ENCODE measurements at regions not wholly inside any gene's neighbourhood (a gene's known extent, or its start where the extent isn't known, plus 50 kb on each side); places are given as distances from the start of the nearest gene placed in this dataset.

DNA sequence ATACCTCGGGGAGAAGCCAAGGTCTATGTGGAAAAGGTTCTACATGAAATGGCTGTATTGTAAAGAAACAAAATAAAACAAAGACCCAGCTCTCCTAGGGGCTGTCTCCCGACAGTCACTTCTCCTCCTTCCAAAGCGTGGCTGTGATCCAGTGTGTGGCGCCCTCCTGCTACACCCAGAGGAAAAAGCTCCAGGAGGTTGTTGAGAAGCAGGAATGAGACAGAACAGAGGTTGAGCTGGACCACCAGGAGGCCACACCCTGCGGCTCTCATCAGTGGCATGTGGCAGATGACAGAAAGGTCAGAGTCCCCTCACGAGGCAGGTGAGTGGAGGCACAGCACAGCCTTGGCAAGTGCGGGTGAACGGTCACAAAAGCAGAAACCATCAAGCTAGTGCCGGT is 236.0 kb downstream of the TBXT start:
- Mint-ChIP-seq H3K9me3 (peaks cover 0 to 2% (median 1%) of the 10 kb centered on the region in 7 donors), H3K4me1 (no peaks in the 10 kb centered on the region), H3K36me3 (no peaks in the 10 kb centered on the region), H3K4me3 (no peak overlapping the region), H3K27me3 (ENCODE audit: low read depth in 3 of 3) (peaks cover 2 to 5% (median 2%) of the 10 kb centered on the region in 3 donors), H3K27ac (no peak overlapping the region)
- Histone ChIP-seq H3K9me3 (replicated peaks in 1 of 2; ENCODE audit: control insufficient read depth in 1 of 2, insufficient read depth in 1 of 2, low read length in 2 of 2) (no peaks in the 10 kb centered on the region), H3K4me3 (replicated peaks in 1 of 3; ENCODE audit: low read depth in 2 of 3, low read length in 3 of 3) (no peak overlapping the region), H3K4me2 (replicated peaks; ENCODE audit: extremely low read depth, low read length, poor library complexity, severe bottlenecking) (no peak overlapping the region), H3K4me1 (ENCODE audit: control insufficient read depth in 1 of 2, insufficient read depth in 2 of 2, low read length in 2 of 2) (no peaks in the 10 kb centered on the region), H3K79me2 (ENCODE audit: insufficient read depth, low read length) (no peaks in the 10 kb centered on the region), H2AFZ (ENCODE audit: insufficient read depth, low read depth, low read length, poor library complexity, severe bottlenecking) (no peak overlapping the region), H3K36me3 (replicated peaks in 1 of 2; ENCODE audit: control insufficient read depth in 1 of 2, insufficient read depth in 2 of 2, low read length in 2 of 2) (no peaks in the 10 kb centered on the region), H4K20me1 (ENCODE audit: insufficient read depth, low read length) (no peaks in the 10 kb centered on the region), H3K27me3 (ENCODE audit: control insufficient read depth in 2 of 2, insufficient read depth in 2 of 2, low read length in 2 of 2) (no peaks in the 10 kb centered on the region), H3K9ac (ENCODE audit: insufficient read depth, low read length, poor library complexity, severe bottlenecking) (no peak overlapping the region), H3K27ac (ENCODE audit: low read depth in 1 of 2, low read length in 2 of 2) (no peak overlapping the region)
- 79% methylated on average over 5 of the region's 9 CpGs for WGBS (ENCODE audit: insufficient coverage)
- TF ChIP-seq, protein P1, sequence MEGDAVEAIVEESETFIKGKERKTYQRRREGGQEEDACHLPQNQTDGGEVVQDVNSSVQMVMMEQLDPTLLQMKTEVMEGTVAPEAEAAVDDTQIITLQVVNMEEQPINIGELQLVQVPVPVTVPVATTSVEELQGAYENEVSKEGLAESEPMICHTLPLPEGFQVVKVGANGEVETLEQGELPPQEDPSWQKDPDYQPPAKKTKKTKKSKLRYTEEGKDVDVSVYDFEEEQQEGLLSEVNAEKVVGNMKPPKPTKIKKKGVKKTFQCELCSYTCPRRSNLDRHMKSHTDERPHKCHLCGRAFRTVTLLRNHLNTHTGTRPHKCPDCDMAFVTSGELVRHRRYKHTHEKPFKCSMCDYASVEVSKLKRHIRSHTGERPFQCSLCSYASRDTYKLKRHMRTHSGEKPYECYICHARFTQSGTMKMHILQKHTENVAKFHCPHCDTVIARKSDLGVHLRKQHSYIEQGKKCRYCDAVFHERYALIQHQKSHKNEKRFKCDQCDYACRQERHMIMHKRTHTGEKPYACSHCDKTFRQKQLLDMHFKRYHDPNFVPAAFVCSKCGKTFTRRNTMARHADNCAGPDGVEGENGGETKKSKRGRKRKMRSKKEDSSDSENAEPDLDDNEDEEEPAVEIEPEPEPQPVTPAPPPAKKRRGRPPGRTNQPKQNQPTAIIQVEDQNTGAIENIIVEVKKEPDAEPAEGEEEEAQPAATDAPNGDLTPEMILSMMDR (IDR thresholded peaks at IDR 0.05) = no peak
- intact Hi-C loops (cut with micrococcal nuclease) = no loop called here
- DNase-seq = no peak

- no peaks in the 10 kb centered on the region for H3K4me1 Mint-ChIP-seq
- Histone ChIP-seq H4K20me1 (ENCODE audit: insufficient read depth, low read length) (no peaks in the 10 kb centered on the region), H3K4me1 (ENCODE audit: control insufficient read depth in 1 of 2, insufficient read depth in 2 of 2, low read length in 2 of 2) (no peaks in the 10 kb centered on the region), H3K9ac (ENCODE audit: insufficient read depth, low read length, poor library complexity, severe bottlenecking) (no peak overlapping the region), H3K9me3 (replicated peaks in 1 of 2; ENCODE audit: control insufficient read depth in 1 of 2, insufficient read depth in 1 of 2, low read length in 2 of 2) (no peaks in the 10 kb centered on the region), H3K27me3 (ENCODE audit: control insufficient read depth in 2 of 2, insufficient read depth in 2 of 2, low read length in 2 of 2) (no peaks in the 10 kb centered on the region), H3K27ac (ENCODE audit: low read depth in 1 of 2, low read length in 2 of 2) (no peak overlapping the region), H3K4me3 (replicated peaks in 1 of 3; ENCODE audit: low read depth in 2 of 3, low read length in 3 of 3) (no peak overlapping the region), H2AFZ (ENCODE audit: insufficient read depth, low read depth, low read length, poor library complexity, severe bottlenecking) (no peak overlapping the region), H3K36me3 (replicated peaks in 1 of 2; ENCODE audit: control insufficient read depth in 1 of 2, insufficient read depth in 2 of 2, low read length in 2 of 2) (no peaks in the 10 kb centered on the region), H3K4me2 (replicated peaks; ENCODE audit: extremely low read depth, low read length, poor library complexity, severe bottlenecking) (no peak overlapping the region), H3K79me2 (ENCODE audit: insufficient read depth, low read length) (no peaks in the 10 kb centered on the region)
- H3K9me3 Mint-ChIP-seq = peaks cover 0 to 5% (median 1%) of the 10 kb centered on the region in 7 donors
- TF ChIP-seq, protein P1 (IDR thresholded peaks at IDR 0.05) = no peak
- intact Hi-C loops (cut with micrococcal nuclease) = no loop called here
- DNase-seq = no peak
- H3K27ac Mint-ChIP-seq = no peak overlapping the region
- no peak overlapping the region for H3K4me3 Mint-ChIP-seq
- H3K27me3 Mint-ChIP-seq (ENCODE audit: low read depth in 3 of 3) = peaks cover 2 to 5% (median 2%) of the 10 kb centered on the region in 3 donors
- WGBS (ENCODE audit: insufficient coverage) = 89% methylated on average over 15 of the region's 18 CpGs
- no peaks in the 10 kb centered on the region for H3K36me3 Mint-ChIP-seq
Observed at GRCh38 chr6:165930668-165931214, 236.9 kb downstream of the TBXT start.
